ENCODE measurements at regions not wholly inside any gene's neighbourhood (a gene's known extent, or its start where the extent isn't known, plus 50 kb on each side); places are given as distances from the start of the nearest gene placed in this dataset.

- H3K27ac ChIP-seq: no peak overlapping the region
- DNase-seq (ENCODE audit: low read depth, low spot score): no peak
Observed at GRCh38 chr4:123249821-123250220, 146.8 kb upstream of the SPRY1 start.

- H3K27ac ChIP-seq: no peak overlapping the region
- DNase-seq (ENCODE audit: low read depth, low spot score): no peak
Observed at GRCh38 chr4:123250843-123251242, 145.8 kb upstream of the SPRY1 start.

- no peak for DNase-seq (ENCODE audit: low read depth, low spot score)
- H3K27ac ChIP-seq: no peak overlapping the region
Observed at GRCh38 chr4:123255971-123256370, 140.6 kb upstream of the SPRY1 start.

GRCh38 chr4:123256901-123257300, 139.7 kb upstream of the SPRY1 start:
- no peak overlapping the region for H3K27ac ChIP-seq
- DNase-seq (ENCODE audit: low read depth, low spot score): no peak

DNA sequence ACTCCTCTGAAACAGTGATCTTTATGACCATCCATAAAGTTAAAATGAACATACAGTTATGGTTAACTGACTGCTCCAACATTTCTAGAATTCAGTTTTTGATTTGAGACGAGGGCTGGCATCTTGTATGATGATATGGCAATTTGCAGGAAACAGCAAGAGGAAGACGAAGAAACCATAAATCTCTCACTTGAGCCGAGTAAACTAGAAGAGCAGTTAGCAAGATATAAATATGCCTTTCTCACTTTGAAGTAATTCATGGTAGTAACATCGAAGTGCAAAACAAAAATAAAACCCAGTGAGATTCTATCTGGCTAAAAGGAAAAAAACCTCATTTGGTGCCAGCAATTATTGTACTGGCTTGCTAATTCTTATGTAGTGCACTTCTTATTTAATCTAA, 139.0 kb upstream of the SPRY1 start:
- no peak for DNase-seq (ENCODE audit: low read depth, low spot score)
- H3K27ac ChIP-seq: no peak overlapping the region

DNA sequence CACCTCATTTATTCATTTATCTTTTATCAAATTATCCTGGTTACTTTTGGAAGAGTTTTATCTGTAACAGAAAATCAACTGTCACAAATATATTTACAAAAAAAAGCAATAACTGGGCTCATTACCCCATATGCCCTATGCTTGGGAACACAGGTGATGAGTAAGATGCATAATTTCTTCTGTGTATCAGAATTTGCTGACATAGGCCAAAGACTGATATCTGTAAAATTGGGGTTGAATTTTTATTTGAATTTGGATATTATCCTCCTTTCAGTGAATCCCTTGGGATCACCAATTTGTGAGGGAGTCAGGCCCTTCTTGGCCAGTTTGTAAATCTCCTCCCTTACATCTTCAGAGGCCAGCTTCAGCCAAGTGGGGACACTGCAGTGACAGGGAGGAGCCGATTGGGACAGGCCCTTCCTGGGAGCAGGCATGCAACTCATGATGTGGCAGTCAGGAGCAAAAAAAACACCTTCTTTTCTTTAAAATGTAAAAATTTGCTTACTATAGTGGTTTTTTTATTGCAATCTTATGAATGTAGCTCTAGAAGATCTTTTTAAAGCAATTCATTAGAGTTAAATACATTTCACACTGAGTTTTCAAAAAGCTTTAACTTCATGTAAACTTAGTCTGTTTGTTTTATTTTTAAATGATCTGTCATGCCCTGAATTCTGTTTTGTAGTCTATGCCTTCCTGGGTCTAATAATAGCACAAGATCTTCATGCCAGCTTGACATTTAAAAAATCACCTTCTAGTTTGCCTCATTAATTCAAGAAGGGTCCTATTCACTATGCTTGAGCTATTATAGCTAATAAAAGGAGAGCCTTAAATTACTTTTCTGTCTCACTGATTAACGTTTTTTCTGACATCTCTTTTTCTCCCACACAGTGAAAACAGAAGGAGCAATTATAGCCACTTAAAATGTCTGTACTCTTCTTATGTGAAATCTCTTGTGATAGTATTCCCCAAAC, 136.6 kb upstream of the SPRY1 start:
- no peak overlapping the region for H3K27ac ChIP-seq
- DNase-seq (ENCODE audit: low read depth, low spot score): no peak

DNA sequence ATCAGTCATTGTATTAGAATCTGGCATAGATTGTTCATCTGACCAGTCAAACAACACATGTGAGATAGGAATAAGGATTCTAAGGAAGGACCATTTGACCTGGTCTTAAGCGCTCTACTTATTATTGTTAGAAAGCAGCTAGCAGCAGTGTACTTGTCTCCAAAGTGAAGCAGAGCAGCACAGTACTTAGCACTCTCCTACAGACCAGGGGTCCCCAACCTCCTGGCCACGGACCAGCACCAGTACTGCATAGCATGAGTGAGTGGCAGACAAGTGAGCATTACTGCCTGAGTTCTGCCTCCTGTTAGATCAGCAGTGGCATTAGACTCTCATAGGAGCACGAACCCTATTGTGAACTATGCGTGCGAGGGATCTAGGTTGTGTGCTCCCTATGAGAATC, 135.9 kb upstream of the SPRY1 start:
- DNase-seq (ENCODE audit: low read depth, low spot score): no peak
- H3K27ac ChIP-seq: no peak overlapping the region

DNA sequence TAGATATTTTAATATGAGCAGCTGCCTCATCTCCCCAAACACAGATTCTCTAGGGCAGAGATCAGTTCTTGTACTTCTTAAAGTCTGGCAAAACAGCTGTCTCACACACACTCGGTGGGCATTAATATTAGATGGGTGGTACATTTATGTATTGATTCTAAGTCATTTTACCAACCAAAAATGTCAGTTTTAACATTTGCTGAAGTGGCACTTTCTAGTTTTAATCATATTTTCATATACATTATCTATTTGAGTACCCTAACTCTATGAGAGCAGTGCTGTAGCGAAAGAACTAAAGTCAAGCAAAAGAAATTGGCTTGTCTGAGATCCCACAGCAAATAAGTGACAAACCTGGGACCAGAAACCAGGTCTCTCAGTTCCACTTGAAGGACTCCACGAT, 134.5 kb upstream of the SPRY1 start:
- H3K27ac ChIP-seq: no peak overlapping the region
- DNase-seq (ENCODE audit: low read depth, low spot score): no peak

DNA sequence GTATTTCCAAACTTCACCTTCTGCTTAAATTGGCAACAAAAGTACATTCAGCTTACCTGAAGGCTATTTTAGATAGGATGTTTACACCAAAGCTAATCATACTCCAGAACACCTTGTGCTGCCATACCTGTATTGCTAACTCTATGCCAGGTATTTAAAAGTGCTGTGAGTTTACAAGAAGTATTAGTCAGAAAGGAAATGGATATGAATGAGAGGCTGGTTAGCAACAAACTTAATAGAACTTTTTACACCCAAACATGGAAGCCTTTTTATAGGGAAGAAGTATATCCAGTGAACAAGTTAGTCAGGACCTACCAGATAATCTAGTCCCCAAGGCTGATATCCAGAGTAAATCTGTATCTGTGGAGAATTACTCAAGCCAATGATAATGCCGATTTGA, 131.2 kb upstream of the SPRY1 start:
- peak; percentile 31 for DNase-seq (ENCODE audit: low read depth, low spot score)
- H3K27ac ChIP-seq: peak overlapping the region; percentile 31

DNA sequence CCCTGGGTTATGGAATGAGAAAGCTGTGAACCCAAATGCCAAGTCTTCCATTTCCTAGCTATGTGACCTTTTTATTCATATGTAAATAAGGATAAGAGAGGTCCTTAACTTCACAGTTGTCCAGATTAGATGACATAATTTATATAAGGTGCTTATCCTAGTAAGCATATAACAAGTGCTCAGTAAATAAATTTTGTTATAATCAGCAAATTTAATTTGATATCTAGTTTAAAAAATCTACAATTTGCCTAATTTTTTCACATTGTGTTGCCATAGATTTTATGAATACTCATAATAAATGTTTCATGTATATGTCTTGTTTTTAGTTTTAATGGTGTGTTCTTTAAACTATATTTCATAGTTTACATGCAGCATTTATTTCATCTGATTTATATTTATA, 130.4 kb upstream of the SPRY1 start:
- H3K27ac ChIP-seq: no peak overlapping the region
- DNase-seq (ENCODE audit: low read depth, low spot score): no peak

DNA sequence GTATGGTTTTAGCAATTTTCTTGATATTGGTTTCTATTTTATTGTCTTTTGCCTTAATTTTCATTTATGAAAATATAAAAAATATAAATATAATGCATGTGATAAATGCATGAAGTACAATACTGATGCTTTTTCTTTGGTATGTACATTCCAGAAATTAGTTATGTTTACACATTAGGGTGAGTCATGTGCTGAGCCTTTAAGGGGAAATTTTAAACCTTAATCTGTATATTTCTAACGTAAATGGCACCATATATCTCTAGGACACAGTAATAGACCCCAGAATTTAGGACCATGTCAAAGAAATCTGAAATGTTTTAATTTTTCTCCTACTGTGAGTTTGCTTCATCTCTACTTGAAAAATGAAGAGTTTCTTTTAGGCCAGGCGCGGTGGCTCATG, 117.8 kb upstream of the SPRY1 start:
- no peak overlapping the region for H3K27ac ChIP-seq
- DNase-seq (ENCODE audit: low read depth, low spot score): no peak

DNA sequence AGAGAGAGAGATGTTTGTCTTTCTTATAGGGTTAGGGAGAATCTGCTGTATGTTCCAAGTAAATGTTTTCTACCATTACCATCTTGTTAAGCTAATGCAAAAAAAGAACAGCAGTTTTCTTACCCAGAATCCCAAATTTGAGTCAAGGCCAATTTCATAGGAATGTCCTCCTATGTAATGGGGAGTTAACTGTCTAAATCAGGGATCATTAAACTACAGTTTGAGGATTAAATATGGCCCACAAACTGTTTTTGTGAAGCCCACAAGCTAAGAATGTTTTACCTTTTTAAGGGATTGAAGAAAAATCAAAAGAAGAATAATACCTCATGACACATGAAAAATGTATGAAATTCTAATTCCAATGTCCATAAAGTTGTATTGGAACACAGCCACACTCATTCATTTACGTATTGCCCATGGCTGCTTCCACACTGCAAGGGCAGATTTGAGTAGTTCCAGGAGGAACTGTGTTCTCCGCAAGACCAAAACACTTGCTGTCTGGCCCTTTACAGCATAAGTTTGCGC, 113.2 kb upstream of the SPRY1 start:
- DNase-seq (ENCODE audit: low read depth, low spot score): no peak
- no peak overlapping the region for H3K27ac ChIP-seq

DNA sequence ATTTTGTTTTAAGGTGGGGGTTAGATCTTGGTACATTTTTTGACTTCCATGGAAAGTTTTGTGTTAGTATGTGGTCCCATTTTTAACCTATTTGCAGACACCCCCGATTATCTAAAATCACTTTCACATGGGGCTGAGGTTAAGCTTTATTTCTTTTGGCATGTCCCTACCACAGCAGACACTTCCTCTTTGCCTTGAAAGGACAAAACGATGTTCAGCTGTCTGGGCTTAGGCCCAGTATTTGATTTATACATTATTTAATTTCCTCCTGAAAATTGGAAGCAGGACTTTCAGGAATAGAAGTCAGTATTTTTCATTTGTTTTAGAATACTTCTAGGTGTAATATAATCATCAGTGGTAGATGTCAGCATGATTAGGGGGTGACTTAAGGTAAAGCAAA, 112.4 kb upstream of the SPRY1 start:
- H3K27ac ChIP-seq: no peak overlapping the region
- no peak for DNase-seq (ENCODE audit: low read depth, low spot score)

DNA sequence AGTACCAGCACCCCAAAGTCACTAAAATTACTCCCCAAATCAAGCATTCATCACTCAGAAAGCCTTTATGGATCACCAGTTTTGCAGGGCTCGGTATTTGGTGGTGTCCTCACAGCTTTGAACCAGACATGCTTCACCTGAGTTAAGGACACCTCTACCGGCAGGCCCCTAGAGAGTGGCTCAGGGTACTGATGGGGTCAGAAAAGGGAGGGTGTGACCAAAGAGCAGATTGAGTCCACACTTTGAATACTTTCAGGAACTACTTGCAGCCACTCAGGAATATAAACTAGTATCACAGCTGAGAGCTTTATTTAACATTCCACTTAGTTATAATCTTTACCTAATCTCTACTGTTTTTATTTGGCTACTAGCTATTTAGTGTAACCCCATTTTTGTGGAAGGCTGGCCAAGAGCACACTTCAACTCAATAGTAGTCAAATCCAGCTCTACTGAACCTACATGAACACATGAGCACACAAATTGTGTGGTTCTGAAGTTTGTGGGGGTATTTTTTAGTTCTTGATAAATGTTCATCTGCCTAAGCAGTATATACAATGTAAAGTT, 109.6 kb upstream of the SPRY1 start:
- DNase-seq (ENCODE audit: low read depth, low spot score): no peak
- no peak overlapping the region for H3K27ac ChIP-seq

GRCh38 chr4:123288309-123289025, 108.1 kb upstream of the SPRY1 start:
- no peak for DNase-seq (ENCODE audit: low read depth, low spot score)
- H3K27ac ChIP-seq: no peak overlapping the region

DNA sequence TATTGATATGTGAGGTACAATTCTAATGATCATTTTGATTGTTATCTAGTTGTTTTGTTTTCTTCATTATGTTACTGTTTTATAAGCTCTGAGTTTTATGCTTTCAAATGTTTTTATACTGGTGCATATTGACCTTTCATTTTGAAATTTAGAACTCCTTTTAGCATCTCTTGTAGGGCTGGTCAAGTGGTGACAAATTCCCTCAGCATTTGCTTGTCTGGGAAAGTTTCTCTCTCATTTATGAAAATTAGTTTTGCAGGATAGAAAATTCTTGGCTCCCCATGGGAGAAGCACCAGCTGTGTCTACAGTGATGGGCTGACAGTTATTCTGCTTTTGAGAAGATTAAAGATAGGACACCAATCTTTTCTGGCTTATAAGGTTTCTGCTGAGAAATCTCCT, 105.3 kb upstream of the SPRY1 start:
- H3K27ac ChIP-seq: no peak overlapping the region
- DNase-seq (ENCODE audit: low read depth, low spot score): no peak

DNA sequence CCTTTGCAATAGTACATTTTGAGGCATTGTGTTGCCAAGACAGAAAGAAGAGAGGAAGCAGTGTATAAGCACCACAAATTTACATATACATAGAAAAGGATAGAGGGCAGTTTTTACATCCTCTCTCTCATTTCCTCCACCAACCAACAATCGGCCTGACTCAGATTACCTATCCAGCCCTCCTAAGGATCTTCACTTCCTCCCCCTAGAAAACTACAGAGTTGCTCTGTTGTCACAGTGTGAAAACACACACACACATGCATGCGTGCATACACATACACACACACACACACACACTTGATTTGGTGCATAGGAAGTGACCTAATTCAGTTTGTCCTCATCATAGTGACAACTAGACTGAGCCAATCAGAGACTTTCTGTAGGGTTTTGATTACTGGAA, 98.8 kb upstream of the SPRY1 start:
- DNase-seq (ENCODE audit: low read depth, low spot score): no peak
- no peak overlapping the region for H3K27ac ChIP-seq

- no peak for DNase-seq (ENCODE audit: low read depth, low spot score)
- no peak overlapping the region for H3K27ac ChIP-seq
Observed at GRCh38 chr4:123298261-123298660, 98.3 kb upstream of the SPRY1 start.

DNA sequence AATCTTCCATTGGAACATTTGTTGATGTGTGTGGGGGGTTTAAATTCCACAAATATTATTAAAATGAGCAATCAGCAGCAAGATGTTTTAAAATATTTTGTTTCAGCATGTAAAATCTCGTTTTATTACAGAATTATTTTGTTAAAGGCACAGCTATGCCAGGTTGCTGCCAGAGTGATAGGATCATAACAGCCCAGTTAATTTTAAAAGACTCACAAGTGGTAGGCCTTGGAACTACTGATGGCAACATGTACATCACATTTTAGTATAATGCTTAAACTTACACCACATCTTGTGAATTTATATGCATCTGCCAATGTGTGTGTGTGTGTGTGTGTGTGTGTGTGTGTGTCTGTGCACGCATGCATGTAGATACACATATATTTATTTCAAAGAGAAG, 97.8 kb upstream of the SPRY1 start:
- no peak for DNase-seq (ENCODE audit: low read depth, low spot score)
- H3K27ac ChIP-seq: no peak overlapping the region

GRCh38 chr4:123299212-123299691, 97.3 kb upstream of the SPRY1 start:
- no peak overlapping the region for H3K27ac ChIP-seq
- DNase-seq (ENCODE audit: low read depth, low spot score): peak; percentile 12
